Left ventricle myocardium inferior (tissue), 1 donor: ENCODE measurements at regions not wholly inside any gene's neighbourhood (a gene's known extent, or its start where the extent isn't known, plus 50 kb on each side); places are given as distances from the start of the nearest gene placed in this dataset.
"Not testable (repeated sequence)": the region's sequence is repeated elsewhere in the genome, so short reads cannot be mapped to it uniquely, and the experiment has no call there.

ENCODE experiments used
- DNase-seq: peaks from one replicate; pipeline ENCODE4 v3.0.0-alpha.2; 2020
- H3K27ac ChIP-seq: fragments of 200-600 bp; replicated peaks from 2 replicates; pipeline ENCODE4 v1.8.0; 2021
- H3K27me3 ChIP-seq: fragments of 200-600 bp; 2 replicates; pipeline ENCODE4 v1.8.0; 2021; ENCODE audit warnings: low read depth
- H3K36me3 ChIP-seq: fragments of 200-600 bp; 2 replicates; pipeline ENCODE4 v1.8.0; 2021
- H3K4me1 ChIP-seq: fragments of 200-600 bp; 2 replicates; pipeline ENCODE4 v1.8.0; 2021
- H3K4me3 ChIP-seq: fragments of 200-600 bp; 2 replicates; pipeline ENCODE4 v1.8.0; 2021; ENCODE audit warnings: mild to moderate bottlenecking, moderate library complexity
- H3K9me3 ChIP-seq: fragments of 200-600 bp; replicated peaks from 2 replicates; pipeline ENCODE4 v1.8.0; 2021
- intact Hi-C: fragments of 100-400 bp; cut with micrococcal nuclease; formaldehyde crosslinking; loops from one replicate; pipeline ENCODE4 v1.11.0; 2022
- TF ChIP-seq, protein P1 (sequence below): fragments of 200-600 bp; IDR thresholded peaks from 2 replicates; pipeline ENCODE4 v1.8.0; 2021; ENCODE audit warnings: antibody characterized with exemption, mild to moderate bottlenecking, borderline replicate concordance
- donor health status: DM: no; HTN: yes; CAD: no; lungs with severe emphysema.

DNA sequence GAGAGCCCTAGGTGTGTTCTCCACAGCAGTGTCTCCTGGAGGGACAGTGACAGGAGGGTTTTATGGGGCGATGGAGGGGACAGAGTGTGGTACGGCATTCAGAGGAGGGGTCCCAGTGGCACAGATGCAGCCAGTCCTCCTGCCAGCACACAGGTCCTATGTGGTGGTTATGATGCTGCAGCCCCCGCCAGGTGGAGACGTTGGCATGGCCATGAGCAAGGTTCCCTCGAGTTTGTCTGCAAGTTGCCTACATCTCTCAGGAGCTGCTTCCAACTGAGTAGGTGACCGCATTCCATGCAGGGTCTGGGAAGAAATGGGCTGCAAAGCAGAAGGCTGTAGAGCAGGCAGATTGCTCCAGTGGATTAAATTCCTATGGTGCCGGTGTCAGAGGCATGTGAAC is 646.0 kb downstream of the TBC1D22A start:
- DNase-seq = no peak
- TF ChIP-seq, protein P1, sequence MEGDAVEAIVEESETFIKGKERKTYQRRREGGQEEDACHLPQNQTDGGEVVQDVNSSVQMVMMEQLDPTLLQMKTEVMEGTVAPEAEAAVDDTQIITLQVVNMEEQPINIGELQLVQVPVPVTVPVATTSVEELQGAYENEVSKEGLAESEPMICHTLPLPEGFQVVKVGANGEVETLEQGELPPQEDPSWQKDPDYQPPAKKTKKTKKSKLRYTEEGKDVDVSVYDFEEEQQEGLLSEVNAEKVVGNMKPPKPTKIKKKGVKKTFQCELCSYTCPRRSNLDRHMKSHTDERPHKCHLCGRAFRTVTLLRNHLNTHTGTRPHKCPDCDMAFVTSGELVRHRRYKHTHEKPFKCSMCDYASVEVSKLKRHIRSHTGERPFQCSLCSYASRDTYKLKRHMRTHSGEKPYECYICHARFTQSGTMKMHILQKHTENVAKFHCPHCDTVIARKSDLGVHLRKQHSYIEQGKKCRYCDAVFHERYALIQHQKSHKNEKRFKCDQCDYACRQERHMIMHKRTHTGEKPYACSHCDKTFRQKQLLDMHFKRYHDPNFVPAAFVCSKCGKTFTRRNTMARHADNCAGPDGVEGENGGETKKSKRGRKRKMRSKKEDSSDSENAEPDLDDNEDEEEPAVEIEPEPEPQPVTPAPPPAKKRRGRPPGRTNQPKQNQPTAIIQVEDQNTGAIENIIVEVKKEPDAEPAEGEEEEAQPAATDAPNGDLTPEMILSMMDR = no peak
- Histone ChIP-seq H3K4me3 (no peak overlapping the region), H3K9me3 (no peaks in the 10 kb centered on the region), H3K36me3 (no peaks in the 10 kb centered on the region), H3K27ac (no peak overlapping the region), H3K27me3 (peaks cover 82% of the 10 kb centered on the region), H3K4me1 (no peaks in the 10 kb centered on the region)
- intact Hi-C loops = no loop called here

DNA sequence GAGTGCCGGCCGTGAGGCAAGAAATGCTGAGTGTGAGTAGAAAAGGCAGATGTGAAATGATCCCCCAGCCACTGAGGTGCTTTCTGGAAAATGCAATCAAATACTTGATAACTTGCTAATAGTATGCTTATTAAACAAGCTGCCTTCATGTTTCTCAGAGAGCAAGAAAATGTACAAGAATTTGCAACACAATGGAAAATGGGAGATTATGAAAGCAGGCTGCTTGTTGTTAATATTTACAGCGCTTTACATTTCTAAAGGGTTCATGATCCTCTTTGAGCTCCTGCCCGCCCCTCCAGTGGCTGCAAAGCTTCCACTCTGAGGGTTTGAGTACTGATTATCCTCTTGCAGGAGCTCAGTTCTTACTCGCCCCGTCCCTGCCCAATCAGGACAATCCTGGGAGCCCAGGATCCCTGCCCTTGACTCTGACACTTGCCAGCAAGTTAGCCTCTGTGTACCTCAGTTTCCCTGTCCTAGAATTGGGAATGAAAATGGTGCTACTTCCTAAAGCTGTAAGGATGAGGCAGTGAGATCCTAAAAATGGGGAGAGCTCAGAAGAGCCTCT is 645.1 kb downstream of the TBC1D22A start:
- Histone ChIP-seq H3K36me3 (no peaks in the 10 kb centered on the region), H3K4me1 (no peaks in the 10 kb centered on the region), H3K9me3 (no peaks in the 10 kb centered on the region), H3K4me3 (no peak overlapping the region), H3K27ac (no peak overlapping the region), H3K27me3 (peaks cover 91% of the 10 kb centered on the region)
- TF ChIP-seq, protein P1 = no peak
- intact Hi-C loops = no loop called here
- no peak for DNase-seq

DNA sequence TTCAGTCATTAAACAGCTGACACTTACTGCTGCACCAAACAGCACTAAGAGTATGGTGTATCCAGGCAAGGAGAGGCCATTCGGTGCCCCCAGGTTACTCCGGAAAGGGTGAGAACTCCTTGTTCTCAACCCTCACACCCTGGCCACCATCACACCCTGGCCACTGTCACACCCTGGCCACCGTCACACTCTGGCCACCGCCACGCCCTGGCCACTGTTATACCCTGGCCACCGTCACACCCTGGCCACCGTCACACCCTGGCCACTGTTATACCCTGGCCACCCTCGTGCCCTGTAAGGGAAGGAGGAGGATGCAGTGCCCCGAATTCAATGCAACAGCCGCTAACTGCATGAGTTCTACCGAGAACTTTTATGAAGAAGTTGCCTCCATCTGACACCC is 644.4 kb downstream of the TBC1D22A start:
- no peak overlapping the region for H3K4me3 ChIP-seq
- no peaks in the 10 kb centered on the region for H3K9me3 ChIP-seq
- no peaks in the 10 kb centered on the region for H3K4me1 ChIP-seq
- intact Hi-C loops = no loop called here
- peaks cover 89% of the 10 kb centered on the region for H3K27me3 ChIP-seq
- no peaks in the 10 kb centered on the region for H3K36me3 ChIP-seq
- DNase-seq = no peak
- TF ChIP-seq, protein P1 = no peak
- H3K27ac ChIP-seq = no peak overlapping the region

DNA sequence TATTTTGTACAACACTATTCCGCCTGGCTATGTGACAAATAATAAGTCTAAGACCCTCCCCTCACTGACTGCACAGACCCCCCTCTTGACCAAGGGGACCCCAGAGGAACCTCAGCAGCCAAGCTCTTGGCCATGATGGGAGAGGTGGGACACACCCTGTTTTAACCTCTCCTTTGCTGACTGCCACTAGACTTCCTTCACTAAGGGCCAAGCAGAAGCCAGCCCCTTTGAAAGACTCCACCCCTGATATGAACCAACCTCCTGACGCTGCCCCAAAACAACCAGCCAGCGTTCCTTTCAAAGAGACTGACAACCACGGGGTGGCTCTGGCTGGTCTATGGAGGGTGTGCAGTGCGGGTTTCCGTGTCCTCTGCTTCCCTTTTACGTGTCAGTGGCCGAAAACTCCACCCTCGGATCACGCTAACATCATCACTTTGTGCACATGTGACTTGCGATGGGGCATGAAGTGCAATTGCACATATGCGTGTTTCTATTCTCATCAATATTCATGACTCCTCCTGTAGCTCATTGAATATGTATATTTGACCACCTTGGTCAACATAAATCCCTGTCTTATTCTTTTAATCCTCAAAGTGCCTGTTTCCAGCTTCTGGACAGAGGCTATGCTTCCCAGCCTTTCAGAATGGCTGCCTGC is 643.9 kb downstream of the TBC1D22A start:
- TF ChIP-seq, protein P1 = no peak
- DNase-seq = no peak
- H3K27me3 ChIP-seq = peaks cover 83% of the 10 kb centered on the region
- H3K4me3 ChIP-seq = no peak overlapping the region
- no peaks in the 10 kb centered on the region for H3K4me1 ChIP-seq
- H3K27ac ChIP-seq = no peak overlapping the region
- H3K9me3 ChIP-seq = no peaks in the 10 kb centered on the region
- no peaks in the 10 kb centered on the region for H3K36me3 ChIP-seq
- intact Hi-C loops = no loop called here

DNA sequence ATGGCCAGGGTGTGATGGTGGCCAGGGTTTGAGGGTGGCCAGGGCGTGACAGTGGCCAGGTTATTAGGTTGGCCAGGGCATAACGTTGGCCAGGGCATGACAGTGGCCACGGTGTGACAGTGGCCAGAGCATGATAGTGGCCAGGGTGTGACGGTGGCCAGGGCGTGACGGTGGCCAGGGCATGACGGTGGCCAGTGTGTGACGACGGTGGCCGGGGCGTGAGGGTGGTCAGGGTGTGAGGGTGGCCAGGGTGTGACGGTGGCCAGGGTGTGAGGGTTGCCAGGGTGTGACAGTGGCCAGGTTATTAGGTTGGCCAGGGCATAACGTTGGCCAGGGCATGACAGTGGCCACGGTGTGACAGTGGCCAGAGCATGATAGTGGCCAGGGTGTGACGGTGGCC is 642.8 kb downstream of the TBC1D22A start:
- H3K27ac ChIP-seq, H3K9me3 ChIP-seq, H3K4me3 ChIP-seq, H3K36me3 ChIP-seq, DNase-seq, H3K4me1 ChIP-seq, intact Hi-C loops: not testable (repeated sequence)
- H3K27me3 ChIP-seq = peaks cover 72% of the 10 kb centered on the region

DNA sequence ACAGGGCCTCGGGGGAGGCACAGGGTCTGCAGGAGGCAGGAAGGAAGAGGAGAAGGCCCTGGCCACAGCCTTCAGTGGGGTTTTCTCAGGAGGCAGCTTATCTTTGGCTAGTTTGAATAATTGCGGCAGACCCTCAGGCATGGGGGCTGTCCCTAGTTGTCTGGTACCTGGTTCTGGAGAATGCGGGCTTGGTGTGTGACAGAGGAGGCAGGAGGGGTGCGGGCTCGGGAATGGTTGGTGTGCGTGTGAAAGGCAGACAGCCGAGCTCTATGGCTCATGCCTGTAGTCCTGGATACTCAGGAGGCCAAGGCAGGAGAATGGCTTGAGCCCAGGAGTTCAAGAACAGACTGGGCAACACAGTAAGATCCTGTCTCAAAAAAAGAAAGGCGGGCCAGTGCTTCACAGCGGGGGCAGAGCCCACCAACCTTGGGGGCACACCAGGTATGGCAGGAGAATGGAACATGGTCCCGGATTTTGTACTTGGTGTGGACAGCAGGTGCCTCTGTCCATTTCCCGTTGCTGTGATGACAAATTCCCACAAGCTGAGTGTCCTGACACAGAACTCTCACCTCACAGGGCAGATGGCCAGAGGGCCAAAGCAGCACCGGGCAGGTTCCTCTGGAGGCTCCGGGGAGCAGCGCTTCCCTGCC is 640.6 kb downstream of the TBC1D22A start:
- Histone ChIP-seq H3K27ac (no peak overlapping the region), H3K36me3 (no peaks in the 10 kb centered on the region), H3K9me3 (no peaks in the 10 kb centered on the region), H3K4me3 (no peak overlapping the region), H3K4me1 (no peaks in the 10 kb centered on the region), H3K27me3 (peaks cover 67% of the 10 kb centered on the region)
- TF ChIP-seq, protein P1 = no peak
- no peak for DNase-seq
- intact Hi-C loops = no loop called here
